SU-DHL-6 (cell line): ENCODE measurements at regions not wholly inside any gene's neighbourhood (a gene's known extent, or its start where the extent isn't known, plus 50 kb on each side); places are given as distances from the start of the nearest gene placed in this dataset.

Experiments used
- H2AFZ ChIP-seq: fragments of 200-600 bp; sonication (generic); 2 replicates; pipeline ENCODE4 v1.6.1; 2014; ENCODE audit warnings: low read depth, mild to moderate bottlenecking, moderate library complexity, mixed read lengths, antibody characterized with exemption, low read length; ENCODE audit not compliant: severe bottlenecking
- H3F3A ChIP-seq: fragments of 200-600 bp; shearing (Covaris generic); 2 replicates; pipeline ENCODE4 v1.6.0; 2016; ENCODE audit warnings: antibody characterized with exemption, mild to moderate bottlenecking; ENCODE audit not compliant: insufficient read depth
- H3K27ac ChIP-seq: fragments of 200-600 bp; sonication (generic); 2 replicates; pipeline ENCODE4 v1.5.1; 2016; ENCODE audit warnings: low read depth, mild to moderate bottlenecking, low read length, moderate library complexity, mixed read lengths
- H3K27me3 ChIP-seq: fragments of 200-600 bp; sonication (generic), shearing (Covaris generic); 2 replicates; pipeline ENCODE4 v1.6.0; 2014; ENCODE audit warnings: mild to moderate bottlenecking, low read length
- H3K36me3 ChIP-seq: fragments of 200-600 bp; sonication (generic); 2 replicates; pipeline ENCODE4 v1.6.1; 2014; ENCODE audit warnings: mild to moderate bottlenecking, low read length, mixed read lengths
- H3K4me2 ChIP-seq: fragments of 300-600, 200-600 bp; shearing (Covaris generic), sonication (generic); 2 replicates; pipeline ENCODE4 v1.6.0; 2014; ENCODE audit warnings: low read length, low read depth, mild to moderate bottlenecking; ENCODE audit not compliant: poor library complexity, severe bottlenecking
- H3K4me3 ChIP-seq: fragments of 200-600 bp; sonication (generic); 2 replicates; pipeline ENCODE4 v1.5.1; 2014; ENCODE audit warnings: antibody characterized with exemption, low read length, mild to moderate bottlenecking, mixed read lengths; ENCODE audit not compliant: insufficient read depth, poor library complexity, severe bottlenecking
- H3K79me2 ChIP-seq: fragments of 200-600 bp; sonication (generic); 2 replicates; pipeline ENCODE4 v1.6.1; 2014; ENCODE audit warnings: mild to moderate bottlenecking, low read length, moderate library complexity; ENCODE audit not compliant: insufficient read depth
- H3K9ac ChIP-seq: fragments of 200-600 bp; sonication (generic); 2 replicates; pipeline ENCODE4 v1.7.0; 2014; ENCODE audit warnings: mild to moderate bottlenecking, low read length
- H3K9me2 ChIP-seq: fragments of 200-600 bp; sonication (generic); replicated peaks from 2 replicates; pipeline ENCODE4 v1.6.1; 2014; ENCODE audit warnings: low read length; ENCODE audit not compliant: insufficient read depth
- H3K9me3 ChIP-seq: fragments of 200-600 bp; sonication (generic); 2 replicates; pipeline ENCODE4 v1.6.1; 2014; ENCODE audit warnings: low read length, mixed read lengths; ENCODE audit not compliant: insufficient read depth
- H4K20me1 ChIP-seq: fragments of 200-600 bp; sonication (generic); 2 replicates; pipeline ENCODE4 v1.6.1; 2014; ENCODE audit warnings: low read depth, mild to moderate bottlenecking, antibody characterized with exemption, low read length, moderate library complexity, mixed read lengths
- CTCF ChIP-seq: fragments of 200-600 bp; sonication (generic); IDR thresholded peaks from one replicate; pipeline ENCODE4 v1.5.1; 2017; ENCODE audit warnings: antibody characterized with exemption, mild to moderate bottlenecking, low read length, moderate library complexity; ENCODE audit not compliant: insufficient read depth, poor library complexity, severe bottlenecking
- EZH2phosphoT487 ChIP-seq: fragments of 200-600 bp; sonication (generic), shearing (Covaris generic); conservative IDR thresholded peaks from 2 replicates; pipeline ENCODE4 v1.6.1; 2018; ENCODE audit warnings: mild to moderate bottlenecking, antibody characterized with exemption, low read length, moderate library complexity, mixed read lengths

GRCh38 chr21:41651830-41652229 lies 115.0 kb downstream of the RIPK4 start:
- TF ChIP-seq CTCF: no peak
- Histone ChIP-seq H4K20me1 (no peaks in the 10 kb centered on the region), H3K4me3 (no peak overlapping the region), H3K79me2 (no peaks in the 10 kb centered on the region), H3F3A (no peaks in the 10 kb centered on the region), H3K27me3 (no peaks in the 10 kb centered on the region), H3K4me2 (no peak overlapping the region), H3K27ac (no peak overlapping the region), H3K36me3 (no peaks in the 10 kb centered on the region), H2AFZ (no peak overlapping the region), H3K9me3 (no peaks in the 10 kb centered on the region), H3K9me2 (no peaks in the 10 kb centered on the region; the same call in 1 of the 2 replicates), H3K9ac (no peak overlapping the region)

- H3K9ac ChIP-seq: no peak overlapping the region
- H3K9me2 ChIP-seq: no peaks in the 10 kb centered on the region; the same call in 1 of the 2 replicates
- H3K4me2 ChIP-seq: no peak overlapping the region
- H3K9me3 ChIP-seq: no peaks in the 10 kb centered on the region
- H3K36me3 ChIP-seq: no peaks in the 10 kb centered on the region
- no peaks in the 10 kb centered on the region for H3K27me3 ChIP-seq
- no peak overlapping the region for H2AFZ ChIP-seq
- no peaks in the 10 kb centered on the region for H3K79me2 ChIP-seq
- no peaks in the 10 kb centered on the region for H4K20me1 ChIP-seq
- H3F3A ChIP-seq: no peaks in the 10 kb centered on the region
- H3K27ac ChIP-seq: no peak overlapping the region
- H3K4me3 ChIP-seq: no peak overlapping the region
- TF ChIP-seq EZH2phosphoT487 (no peak), CTCF (no peak)
Observed at GRCh38 chr21:41651406-41651805, 115.4 kb downstream of the RIPK4 start.

GRCh38 chr21:41650526-41651145 lies 116.2 kb downstream of the RIPK4 start:
- no peak overlapping the region for H3K4me3 ChIP-seq
- H3F3A ChIP-seq: no peaks in the 10 kb centered on the region
- H2AFZ ChIP-seq: no peak overlapping the region
- H3K9ac ChIP-seq: no peak overlapping the region
- no peak overlapping the region for H3K27ac ChIP-seq
- H3K36me3 ChIP-seq: no peaks in the 10 kb centered on the region
- TF ChIP-seq EZH2phosphoT487: no peak
- TF ChIP-seq CTCF: no peak
- H3K79me2 ChIP-seq: no peaks in the 10 kb centered on the region
- H4K20me1 ChIP-seq: no peaks in the 10 kb centered on the region
- no peak overlapping the region for H3K4me2 ChIP-seq
- H3K9me2 ChIP-seq: no peaks in the 10 kb centered on the region; the same call in 1 of the 2 replicates
- H3K9me3 ChIP-seq: no peaks in the 10 kb centered on the region
- H3K27me3 ChIP-seq: no peaks in the 10 kb centered on the region
